AG10803 (cell line): ENCODE measurements at regions not wholly inside any gene's neighbourhood (a gene's known extent, or its start where the extent isn't known, plus 50 kb on each side); places are given as distances from the start of the nearest gene placed in this dataset.

Source experiments
- DNase-seq: peaks from one replicate; pipeline ENCODE4 v3.0.0; 2010; ENCODE audit warnings: low read depth
- H3K4me3 ChIP-seq: 2 replicates; pipeline ENCODE4 v1.5.1; 2011; ENCODE audit warnings: mild to moderate bottlenecking, low read length, control low read depth
- CTCF ChIP-seq: conservative IDR thresholded peaks from 2 replicates; pipeline ENCODE4 v1.5.1; 2011; ENCODE audit warnings: mild to moderate bottlenecking, low read length, control low read depth, inconsistent platforms

- no peak for DNase-seq
- TF ChIP-seq CTCF, result no peak
- no peak overlapping the region for H3K4me3 ChIP-seq
Observed at GRCh38 chr10:117783698-117784395, 241.3 kb downstream of the EMX2 start.

GRCh38 chr10:117784776-117785175 lies 242.2 kb downstream of the EMX2 start:
- TF ChIP-seq CTCF, result no peak
- DNase-seq, result no peak
- no peak overlapping the region for H3K4me3 ChIP-seq

GRCh38 chr10:117788911-117789310 lies 246.4 kb downstream of the EMX2 start:
- no peak for DNase-seq
- TF ChIP-seq CTCF, result no peak
- H3K4me3 ChIP-seq, result no peak overlapping the region

GRCh38 chr10:117790179-117790578 lies 247.6 kb downstream of the EMX2 start:
- no peak for TF ChIP-seq CTCF
- no peak for DNase-seq
- H3K4me3 ChIP-seq, result no peak overlapping the region

- DNase-seq, result no peak
- TF ChIP-seq CTCF, result no peak
- H3K4me3 ChIP-seq, result no peak overlapping the region
Observed at GRCh38 chr10:117790621-117791020, 248.1 kb downstream of the EMX2 start.

- no peak for DNase-seq
- H3K4me3 ChIP-seq, result no peak overlapping the region
- TF ChIP-seq CTCF, result no peak
Observed at GRCh38 chr10:117792214-117792613, 249.7 kb downstream of the EMX2 start.

- DNase-seq, result no peak
- TF ChIP-seq CTCF, result no peak
- H3K4me3 ChIP-seq, result no peak overlapping the region
Observed at GRCh38 chr10:117796130-117796745, 250.5 kb downstream of the RAB11FIP2 start.
